ENCODE measurements at regions not wholly inside any gene's neighbourhood (a gene's known extent, or its start where the extent isn't known, plus 50 kb on each side); places are given as distances from the start of the nearest gene placed in this dataset.
"Not testable (repeated sequence)": the region's sequence is repeated elsewhere in the genome, so short reads cannot be mapped to it uniquely, and the experiment has no call there.

DNA sequence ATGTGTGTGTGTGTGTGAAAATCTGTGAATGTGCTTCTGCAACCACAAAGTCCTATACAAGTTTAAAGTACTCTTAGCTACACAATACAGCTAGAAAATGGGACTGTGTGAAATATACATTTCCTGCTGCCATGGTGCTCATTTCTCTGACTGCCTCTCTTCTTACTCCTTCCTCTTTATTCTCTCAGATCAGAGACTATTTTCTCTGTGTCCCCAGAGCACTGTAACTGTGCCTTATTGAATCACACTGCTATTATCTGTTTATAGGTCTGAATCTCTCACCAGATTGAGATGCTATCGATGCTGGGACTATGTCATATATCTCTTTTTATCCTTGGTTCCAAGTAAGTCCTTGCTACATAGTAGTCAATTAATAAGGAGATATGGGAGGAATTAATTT lies 217.9 kb upstream of the SLCO3A1 start:
- no peak for DNase-seq
- H3K4me1 Mint-ChIP-seq: no peaks in the 10 kb centered on the region
- H3K9me3 Mint-ChIP-seq: peaks cover 7% of the 10 kb centered on the region
- no peaks in the 10 kb centered on the region for H3K27me3 Mint-ChIP-seq
- no peaks in the 10 kb centered on the region for H3K36me3 Mint-ChIP-seq
- no peak overlapping the region for H3K4me3 Mint-ChIP-seq
- H3K27ac Mint-ChIP-seq: no peak overlapping the region

DNA sequence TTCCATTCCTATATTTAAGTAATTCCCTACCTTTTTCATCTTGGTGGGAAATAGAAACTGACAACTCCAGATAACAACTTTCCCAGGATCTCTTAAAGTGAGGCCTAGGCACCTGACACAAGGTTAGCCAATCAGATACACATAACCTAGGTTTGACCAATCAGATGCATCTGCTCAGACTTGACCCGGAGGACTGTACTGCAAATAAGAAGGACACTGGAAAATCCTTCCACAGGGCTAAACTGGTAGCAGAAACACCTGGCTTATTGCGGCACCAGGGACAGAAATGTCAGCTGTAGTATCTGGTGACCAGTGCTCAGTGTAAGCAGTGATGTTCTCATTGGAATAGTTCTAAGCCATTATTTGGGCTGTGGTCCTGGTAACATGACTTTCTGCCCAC lies 204.5 kb upstream of the SLCO3A1 start:
- H3K27ac Mint-ChIP-seq: no peak overlapping the region
- DNase-seq: no peak
- H3K36me3 Mint-ChIP-seq: no peaks in the 10 kb centered on the region
- no peaks in the 10 kb centered on the region for H3K9me3 Mint-ChIP-seq
- H3K27me3 Mint-ChIP-seq: peaks cover 14% of the 10 kb centered on the region
- no peak overlapping the region for H3K4me3 Mint-ChIP-seq
- no peaks in the 10 kb centered on the region for H3K4me1 Mint-ChIP-seq

DNA sequence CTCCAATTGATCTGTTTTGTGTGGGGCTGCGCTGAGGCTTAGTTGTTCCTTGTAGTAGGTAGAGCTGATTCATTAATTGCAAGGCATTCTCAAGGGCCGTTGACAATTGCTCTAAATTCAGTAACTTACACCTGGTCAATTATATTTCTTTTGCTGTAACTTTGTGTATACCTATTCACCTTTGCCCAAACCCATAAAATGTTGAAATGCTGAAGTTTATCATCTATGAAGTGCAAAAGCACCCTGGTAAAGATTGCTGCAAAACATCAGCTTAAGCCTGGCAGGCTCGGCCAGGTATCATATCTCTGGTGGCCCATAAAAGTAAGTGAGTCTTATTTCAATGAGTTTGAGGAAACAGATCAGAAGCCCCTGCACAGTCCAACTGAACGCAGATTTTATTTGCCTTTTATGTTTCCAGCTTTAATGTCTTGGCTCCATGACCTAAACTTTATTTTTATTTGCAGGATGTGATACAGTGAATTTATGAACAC lies 203.6 kb upstream of the SLCO3A1 start:
- peaks cover 14% of the 10 kb centered on the region for H3K27me3 Mint-ChIP-seq
- H3K4me1 Mint-ChIP-seq: no peaks in the 10 kb centered on the region
- no peaks in the 10 kb centered on the region for H3K9me3 Mint-ChIP-seq
- no peak overlapping the region for H3K27ac Mint-ChIP-seq
- H3K4me3 Mint-ChIP-seq: no peak overlapping the region
- H3K36me3 Mint-ChIP-seq: no peaks in the 10 kb centered on the region
- no peak for DNase-seq

DNA sequence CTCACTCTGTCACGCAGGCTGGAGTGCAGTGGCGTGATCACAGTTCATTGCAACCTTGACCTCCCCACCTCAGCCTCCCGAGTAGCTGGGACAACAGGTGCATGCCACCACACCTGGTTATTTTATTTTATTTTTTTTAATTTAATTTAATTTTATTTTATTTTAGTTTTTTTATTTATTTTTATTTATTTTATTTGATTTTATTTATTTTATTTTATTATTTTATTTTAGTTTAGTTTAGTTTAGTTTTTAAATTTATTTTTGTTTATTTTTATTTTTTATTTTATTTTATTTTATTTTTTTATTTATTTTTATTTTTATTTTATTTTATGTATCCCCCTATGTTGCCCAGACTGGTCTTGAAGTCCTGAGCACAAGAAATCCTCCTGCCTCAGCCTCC lies 202.3 kb upstream of the SLCO3A1 start:
- Mint-ChIP-seq H3K27ac (no peak overlapping the region), H3K4me1 (peaks cover 2% of the 10 kb centered on the region), H3K4me3 (no peak overlapping the region), H3K9me3 (peaks cover 5% of the 10 kb centered on the region), H3K27me3 (peaks cover 24% of the 10 kb centered on the region), H3K36me3 (no peaks in the 10 kb centered on the region)
- DNase-seq: no peak

DNA sequence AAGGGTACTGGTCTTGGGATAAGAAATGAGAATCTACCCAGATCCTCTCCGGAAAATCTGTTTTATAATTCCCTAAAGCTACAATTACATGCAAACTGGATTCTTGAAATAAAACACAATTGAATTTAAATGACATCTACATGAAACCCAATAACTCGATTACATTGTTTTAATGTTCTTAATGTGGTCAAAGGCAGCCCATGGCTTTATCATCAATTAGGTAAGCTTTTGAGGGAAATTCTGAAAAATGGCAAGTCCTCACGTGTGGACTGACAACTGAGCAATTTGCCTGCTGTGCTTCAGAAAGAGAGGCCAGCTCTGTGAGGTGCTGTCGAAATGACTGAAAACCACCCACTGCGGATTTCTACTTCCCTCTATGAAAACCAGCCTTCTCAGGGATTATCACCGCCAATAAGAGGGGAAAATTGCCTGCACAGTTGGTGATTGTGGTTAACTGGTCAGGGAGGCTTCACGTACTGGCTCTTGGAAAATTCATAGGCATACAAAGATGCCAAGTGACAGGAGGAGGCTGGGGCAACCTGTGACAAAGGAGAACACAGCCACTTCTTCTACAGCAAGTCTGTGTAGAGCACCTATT lies 200.8 kb upstream of the SLCO3A1 start:
- Mint-ChIP-seq H3K4me1 (peaks cover 2% of the 10 kb centered on the region), H3K27ac (no peak overlapping the region), H3K9me3 (peaks cover 5% of the 10 kb centered on the region), H3K36me3 (no peaks in the 10 kb centered on the region), H3K4me3 (no peak overlapping the region), H3K27me3 (peaks cover 34% of the 10 kb centered on the region)
- no peak for DNase-seq

DNA sequence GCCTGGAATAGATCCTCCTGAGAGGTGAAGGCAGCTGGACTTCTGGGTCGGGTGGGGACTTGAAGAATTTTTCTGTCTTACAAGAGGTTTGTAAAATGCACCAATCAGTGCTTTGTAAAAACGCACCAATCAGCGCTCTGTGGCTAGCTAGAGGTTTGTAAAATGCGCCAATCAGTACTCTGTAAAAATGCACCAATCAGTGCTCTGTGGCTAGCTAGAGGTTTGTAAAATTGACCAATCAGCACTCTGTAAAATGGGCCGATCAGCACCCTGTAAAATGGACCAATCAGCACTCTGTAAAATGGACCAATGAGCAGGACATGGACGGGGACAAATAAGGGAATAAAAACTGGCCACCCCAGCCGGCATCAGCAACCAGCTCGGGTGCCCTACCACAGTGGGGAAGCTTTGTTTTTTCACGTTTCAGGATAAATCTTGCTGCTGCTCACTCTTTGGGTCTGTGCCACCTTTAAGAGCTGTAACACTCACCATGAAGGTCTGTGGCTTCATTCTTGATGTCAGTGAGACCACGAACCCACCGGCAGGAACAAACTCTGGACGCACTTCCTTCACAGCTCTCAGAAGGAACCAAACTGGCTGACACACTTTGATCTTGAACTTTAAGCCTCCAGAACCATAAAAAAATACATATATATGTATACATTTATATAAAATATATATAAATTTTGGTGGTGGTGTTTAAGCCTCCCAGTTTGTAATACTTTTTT lies 197.8 kb upstream of the SLCO3A1 start:
- H3K27ac Mint-ChIP-seq, H3K4me3 Mint-ChIP-seq, H3K4me1 Mint-ChIP-seq, H3K36me3 Mint-ChIP-seq, DNase-seq, H3K9me3 Mint-ChIP-seq: not testable (repeated sequence)
- H3K27me3 Mint-ChIP-seq: peaks cover 56% of the 10 kb centered on the region

DNA sequence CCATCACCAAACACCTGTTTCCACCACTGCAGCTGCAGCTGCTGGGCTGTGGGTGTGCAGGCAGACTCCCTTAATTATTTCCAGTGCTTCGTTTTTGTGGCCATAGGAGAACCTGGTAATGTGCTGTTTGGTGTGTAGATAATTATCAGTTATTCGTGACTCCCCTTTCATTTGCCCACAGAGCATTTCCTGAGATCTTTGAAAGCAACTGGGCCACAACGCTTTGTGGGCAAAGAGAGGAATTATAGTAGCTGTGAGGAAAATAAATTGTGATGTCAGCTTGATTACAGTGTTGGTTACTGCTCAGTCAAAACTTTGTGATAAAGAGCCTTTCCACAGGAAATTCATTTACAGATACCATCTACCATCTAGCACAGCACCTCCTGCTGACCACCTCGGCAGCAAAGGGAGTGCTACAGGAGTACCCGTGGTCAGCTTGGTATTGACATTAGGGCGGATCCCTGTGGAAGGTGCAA lies 193.3 kb upstream of the SLCO3A1 start:
- DNase-seq: no peak
- no peak overlapping the region for H3K4me3 Mint-ChIP-seq
- peaks cover 46% of the 10 kb centered on the region for H3K27me3 Mint-ChIP-seq
- peaks cover 7% of the 10 kb centered on the region for H3K4me1 Mint-ChIP-seq
- H3K9me3 Mint-ChIP-seq: peaks cover 5% of the 10 kb centered on the region
- no peak overlapping the region for H3K27ac Mint-ChIP-seq
- no peaks in the 10 kb centered on the region for H3K36me3 Mint-ChIP-seq

DNA sequence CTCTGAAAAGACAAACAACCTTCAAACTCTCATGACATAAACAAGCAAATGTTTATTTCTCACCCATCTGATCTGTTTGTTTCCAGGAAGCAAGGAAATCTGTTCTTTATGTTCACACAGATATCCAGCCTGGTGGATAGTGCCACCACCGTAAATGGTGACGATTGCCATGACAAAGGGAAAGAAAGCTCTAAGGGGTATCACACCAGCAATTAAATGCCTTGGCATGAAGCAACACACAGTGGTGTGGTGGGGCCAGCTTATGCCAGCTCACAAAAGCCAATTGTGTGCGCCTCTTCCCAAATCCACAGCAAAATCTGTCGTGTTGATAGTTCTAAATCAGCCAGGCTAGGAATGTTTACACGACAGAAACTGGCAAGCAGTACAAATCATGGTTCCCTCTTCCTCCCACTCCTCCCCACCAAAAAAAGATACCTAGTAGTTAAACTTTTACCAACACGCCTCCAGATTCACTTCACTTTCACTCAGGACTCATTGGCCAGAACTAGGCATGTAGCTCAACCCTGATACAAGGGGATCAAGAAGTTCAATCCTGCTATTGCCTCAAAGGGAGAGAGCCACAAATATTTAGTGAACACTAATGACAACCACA lies 189.2 kb upstream of the SLCO3A1 start:
- Mint-ChIP-seq H3K4me3 (no peak overlapping the region), H3K9me3 (no peaks in the 10 kb centered on the region), H3K27me3 (peaks cover 15% of the 10 kb centered on the region), H3K4me1 (peaks cover 5% of the 10 kb centered on the region), H3K36me3 (no peaks in the 10 kb centered on the region), H3K27ac (no peak overlapping the region)
- no peak for DNase-seq

DNA sequence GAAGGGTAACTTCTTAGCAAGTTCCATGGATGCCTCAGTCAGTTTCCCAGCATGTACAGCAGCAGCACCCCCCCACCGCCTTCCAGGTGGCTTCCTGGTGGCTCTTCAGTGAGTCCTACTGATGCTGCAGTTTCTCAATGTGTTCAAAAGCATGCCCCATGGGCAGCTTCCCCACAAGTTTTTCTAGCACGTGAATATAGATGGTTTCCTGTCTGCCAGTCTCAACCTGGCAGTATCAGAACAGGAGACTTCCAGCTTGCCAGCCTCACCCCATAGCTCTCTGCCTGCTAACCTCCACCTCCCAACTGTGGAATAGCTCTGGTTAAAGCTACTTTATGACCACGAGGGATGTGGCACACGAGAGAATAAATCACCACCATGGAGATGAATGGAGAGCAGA lies 188.3 kb upstream of the SLCO3A1 start:
- H3K4me1 Mint-ChIP-seq: peaks cover 3% of the 10 kb centered on the region
- DNase-seq: no peak
- H3K4me3 Mint-ChIP-seq: no peak overlapping the region
- peaks cover 7% of the 10 kb centered on the region for H3K27me3 Mint-ChIP-seq
- no peaks in the 10 kb centered on the region for H3K9me3 Mint-ChIP-seq
- H3K27ac Mint-ChIP-seq: no peak overlapping the region
- no peaks in the 10 kb centered on the region for H3K36me3 Mint-ChIP-seq

DNA sequence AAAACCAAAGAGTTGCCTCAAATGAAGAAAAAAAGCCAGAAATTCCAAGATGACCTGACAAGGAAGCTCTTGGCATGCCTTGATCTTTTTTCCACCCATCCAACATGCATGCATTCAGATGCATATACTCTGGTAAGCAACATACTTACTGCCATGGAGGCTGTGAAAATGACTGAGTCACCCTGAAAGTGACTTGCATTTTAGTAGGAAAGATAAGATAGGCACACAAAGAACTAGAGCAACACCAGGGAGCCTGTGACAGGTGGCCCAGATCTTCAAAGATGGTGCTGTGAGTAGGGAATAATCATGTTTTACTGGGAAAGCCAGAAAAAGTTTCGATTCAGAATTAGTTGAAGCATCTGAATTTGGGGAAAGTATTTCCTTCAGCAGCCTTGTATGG lies 185.1 kb upstream of the SLCO3A1 start:
- DNase-seq: no peak
- H3K4me3 Mint-ChIP-seq: no peak overlapping the region
- no peaks in the 10 kb centered on the region for H3K4me1 Mint-ChIP-seq
- no peaks in the 10 kb centered on the region for H3K27me3 Mint-ChIP-seq
- H3K27ac Mint-ChIP-seq: no peak overlapping the region
- H3K9me3 Mint-ChIP-seq: peaks cover 3% of the 10 kb centered on the region
- H3K36me3 Mint-ChIP-seq: no peaks in the 10 kb centered on the region

DNA sequence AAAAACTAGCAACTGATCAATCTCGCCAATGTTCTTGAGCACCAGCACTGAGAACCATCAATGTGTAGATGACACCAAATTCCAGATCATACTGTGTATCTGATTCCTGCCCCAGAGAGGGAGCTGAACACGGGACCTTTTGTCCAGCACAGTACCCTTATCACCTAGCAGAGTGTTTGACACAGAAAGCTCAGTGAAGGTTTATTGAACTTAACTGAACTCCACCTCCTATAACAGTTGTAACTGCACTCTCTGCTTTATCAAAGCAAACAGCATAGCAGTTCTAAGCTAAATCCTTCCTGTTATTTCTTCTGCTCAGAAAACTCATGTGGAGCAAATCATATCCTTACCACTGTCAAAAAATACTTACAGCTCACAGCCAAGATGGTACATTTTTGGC lies 183.4 kb upstream of the SLCO3A1 start:
- Mint-ChIP-seq H3K27me3 (no peaks in the 10 kb centered on the region), H3K4me3 (no peak overlapping the region), H3K36me3 (peaks cover 3% of the 10 kb centered on the region), H3K4me1 (no peaks in the 10 kb centered on the region), H3K27ac (no peak overlapping the region), H3K9me3 (peaks cover 15% of the 10 kb centered on the region)
- DNase-seq: no peak

DNA sequence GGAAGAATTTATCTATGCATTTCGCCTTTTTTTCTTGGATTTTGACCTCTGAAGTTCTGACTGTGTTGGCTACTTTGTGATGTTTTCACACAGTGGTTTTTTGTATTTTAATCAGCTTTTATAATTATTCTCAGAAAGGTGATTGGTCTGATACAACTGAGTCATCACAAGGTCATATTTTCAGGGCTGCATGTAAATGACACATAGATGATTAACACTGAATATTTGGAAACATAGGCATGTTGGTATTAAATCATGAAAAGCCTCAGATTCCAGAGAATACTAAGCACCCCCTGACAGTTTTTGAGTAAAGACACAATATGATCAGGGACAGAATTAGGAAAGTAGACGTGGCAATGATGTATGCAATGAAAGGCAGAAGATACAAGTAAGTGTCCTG lies 175.5 kb upstream of the SLCO3A1 start:
- DNase-seq: no peak
- H3K4me3 Mint-ChIP-seq: no peak overlapping the region
- H3K36me3 Mint-ChIP-seq: peaks cover 3% of the 10 kb centered on the region
- H3K9me3 Mint-ChIP-seq: peaks cover 12% of the 10 kb centered on the region
- no peak overlapping the region for H3K27ac Mint-ChIP-seq
- no peaks in the 10 kb centered on the region for H3K4me1 Mint-ChIP-seq
- H3K27me3 Mint-ChIP-seq: peaks cover 19% of the 10 kb centered on the region

DNA sequence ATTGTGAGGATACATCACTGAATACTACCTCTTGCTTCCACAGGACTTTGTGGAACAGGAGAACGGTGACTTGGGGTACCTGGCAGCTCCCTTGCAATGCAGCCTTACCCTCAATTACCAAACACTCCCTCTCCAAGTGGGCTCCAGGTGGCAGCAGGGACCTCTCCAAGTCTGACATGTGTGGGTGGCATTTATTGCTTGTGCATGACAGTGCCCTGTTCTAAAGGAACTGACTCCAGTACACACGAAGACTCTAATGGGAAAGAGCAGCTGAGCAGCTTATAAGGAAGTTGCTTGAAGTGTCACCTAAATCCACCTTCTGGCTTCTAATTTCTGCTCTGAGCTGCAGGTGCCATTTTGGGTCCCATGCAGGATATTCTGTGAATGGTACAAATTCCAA lies 174.1 kb upstream of the SLCO3A1 start:
- Mint-ChIP-seq H3K4me1 (no peaks in the 10 kb centered on the region), H3K27me3 (peaks cover 31% of the 10 kb centered on the region), H3K9me3 (peaks cover 6% of the 10 kb centered on the region), H3K36me3 (peaks cover 3% of the 10 kb centered on the region), H3K27ac (no peak overlapping the region), H3K4me3 (no peak overlapping the region)
- DNase-seq: no peak

DNA sequence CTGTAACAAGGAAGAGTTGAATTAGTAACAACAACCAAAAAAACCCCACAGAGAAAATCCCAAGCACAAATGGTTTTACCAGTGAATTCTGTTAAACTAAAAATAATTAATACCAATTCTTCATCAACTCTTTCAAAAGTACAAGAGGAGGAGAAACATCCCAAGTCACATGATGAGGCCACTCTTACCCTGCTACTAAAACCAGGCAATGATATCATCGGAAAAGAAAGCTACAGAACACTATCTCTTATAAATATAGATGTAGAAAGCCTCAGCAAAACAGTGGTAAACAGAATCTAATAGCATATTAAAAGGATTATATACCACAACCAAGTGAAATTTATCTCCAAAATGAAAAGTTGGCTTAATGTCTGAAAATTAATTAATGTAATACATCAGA lies 168.1 kb upstream of the SLCO3A1 start:
- no peak overlapping the region for H3K27ac Mint-ChIP-seq
- H3K9me3 Mint-ChIP-seq: no peaks in the 10 kb centered on the region
- H3K27me3 Mint-ChIP-seq: peaks cover 32% of the 10 kb centered on the region
- no peak for DNase-seq
- no peak overlapping the region for H3K4me3 Mint-ChIP-seq
- no peaks in the 10 kb centered on the region for H3K4me1 Mint-ChIP-seq
- H3K36me3 Mint-ChIP-seq: no peaks in the 10 kb centered on the region

DNA sequence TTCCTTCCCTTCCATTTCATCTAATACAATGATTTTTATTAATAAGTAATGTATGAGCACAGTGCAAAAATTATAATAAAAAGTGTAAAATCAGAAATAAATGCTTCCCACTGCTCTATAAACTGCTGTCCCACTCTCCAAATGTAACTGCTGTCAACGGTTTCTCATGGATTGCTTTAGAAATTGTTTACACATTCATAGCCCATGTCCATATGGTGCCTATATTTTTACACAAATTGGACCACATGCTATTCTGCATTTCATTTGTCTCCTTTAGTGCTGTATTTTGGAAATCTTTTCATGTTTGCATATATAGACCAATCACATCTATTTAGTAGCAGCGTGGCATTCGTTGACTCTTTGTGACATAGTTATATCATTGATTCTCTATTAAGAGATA lies 164.7 kb upstream of the SLCO3A1 start:
- H3K9me3 Mint-ChIP-seq: no peaks in the 10 kb centered on the region
- peaks cover 15% of the 10 kb centered on the region for H3K27me3 Mint-ChIP-seq
- H3K4me1 Mint-ChIP-seq: no peaks in the 10 kb centered on the region
- no peaks in the 10 kb centered on the region for H3K36me3 Mint-ChIP-seq
- no peak for DNase-seq
- H3K27ac Mint-ChIP-seq: no peak overlapping the region
- no peak overlapping the region for H3K4me3 Mint-ChIP-seq

DNA sequence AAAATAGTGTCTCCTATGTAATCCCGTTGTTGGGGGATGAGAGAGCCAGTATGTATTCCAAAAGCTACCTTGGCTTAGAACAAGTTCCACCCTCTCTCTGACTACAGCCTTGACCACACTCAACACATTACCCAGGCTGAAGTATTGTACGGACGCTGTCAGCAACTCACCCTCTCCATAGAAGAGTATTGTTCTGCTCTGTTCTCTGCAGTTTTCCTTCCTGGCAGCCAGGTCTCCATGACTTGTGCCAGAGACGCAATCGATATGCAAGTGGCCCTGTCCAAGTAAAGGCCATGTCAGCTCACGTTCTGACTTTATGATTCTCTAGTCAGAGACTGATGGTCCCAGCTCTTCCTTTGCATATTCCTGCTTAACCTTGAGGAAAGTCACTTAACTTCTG lies 164.1 kb upstream of the SLCO3A1 start:
- Mint-ChIP-seq H3K36me3 (no peaks in the 10 kb centered on the region), H3K27me3 (peaks cover 9% of the 10 kb centered on the region), H3K27ac (no peak overlapping the region), H3K4me3 (no peak overlapping the region), H3K4me1 (no peaks in the 10 kb centered on the region), H3K9me3 (no peaks in the 10 kb centered on the region)
- no peak for DNase-seq

All from activated naive CD8-positive, alpha-beta T cell treated with anti-CD3 and anti-CD28 coated beads for 36 hours (primary cell).